ENCODE measurements at regions not wholly inside any gene's neighbourhood (a gene's known extent, or its start where the extent isn't known, plus 50 kb on each side); places are given as distances from the start of the nearest gene placed in this dataset.

GRCh38 chr17:62870030-62870541 is 62.0 kb upstream of the MARCHF10 start:
- TF ChIP-seq, protein P1, sequence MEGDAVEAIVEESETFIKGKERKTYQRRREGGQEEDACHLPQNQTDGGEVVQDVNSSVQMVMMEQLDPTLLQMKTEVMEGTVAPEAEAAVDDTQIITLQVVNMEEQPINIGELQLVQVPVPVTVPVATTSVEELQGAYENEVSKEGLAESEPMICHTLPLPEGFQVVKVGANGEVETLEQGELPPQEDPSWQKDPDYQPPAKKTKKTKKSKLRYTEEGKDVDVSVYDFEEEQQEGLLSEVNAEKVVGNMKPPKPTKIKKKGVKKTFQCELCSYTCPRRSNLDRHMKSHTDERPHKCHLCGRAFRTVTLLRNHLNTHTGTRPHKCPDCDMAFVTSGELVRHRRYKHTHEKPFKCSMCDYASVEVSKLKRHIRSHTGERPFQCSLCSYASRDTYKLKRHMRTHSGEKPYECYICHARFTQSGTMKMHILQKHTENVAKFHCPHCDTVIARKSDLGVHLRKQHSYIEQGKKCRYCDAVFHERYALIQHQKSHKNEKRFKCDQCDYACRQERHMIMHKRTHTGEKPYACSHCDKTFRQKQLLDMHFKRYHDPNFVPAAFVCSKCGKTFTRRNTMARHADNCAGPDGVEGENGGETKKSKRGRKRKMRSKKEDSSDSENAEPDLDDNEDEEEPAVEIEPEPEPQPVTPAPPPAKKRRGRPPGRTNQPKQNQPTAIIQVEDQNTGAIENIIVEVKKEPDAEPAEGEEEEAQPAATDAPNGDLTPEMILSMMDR (IDR thresholded peaks at IDR 0.05), result no peak
- TF ChIP-seq EZH2 (IDR thresholded peaks at IDR 0.05), result no peak
- TF ChIP-seq EZH2phosphoT487 (IDR thresholded peaks at IDR 0.05), result no peak

All from neural progenitor cell (in vitro differentiated cells).